ENCODE measurements at regions not wholly inside any gene's neighbourhood (a gene's known extent, or its start where the extent isn't known, plus 50 kb on each side); places are given as distances from the start of the nearest gene placed in this dataset.

DNA sequence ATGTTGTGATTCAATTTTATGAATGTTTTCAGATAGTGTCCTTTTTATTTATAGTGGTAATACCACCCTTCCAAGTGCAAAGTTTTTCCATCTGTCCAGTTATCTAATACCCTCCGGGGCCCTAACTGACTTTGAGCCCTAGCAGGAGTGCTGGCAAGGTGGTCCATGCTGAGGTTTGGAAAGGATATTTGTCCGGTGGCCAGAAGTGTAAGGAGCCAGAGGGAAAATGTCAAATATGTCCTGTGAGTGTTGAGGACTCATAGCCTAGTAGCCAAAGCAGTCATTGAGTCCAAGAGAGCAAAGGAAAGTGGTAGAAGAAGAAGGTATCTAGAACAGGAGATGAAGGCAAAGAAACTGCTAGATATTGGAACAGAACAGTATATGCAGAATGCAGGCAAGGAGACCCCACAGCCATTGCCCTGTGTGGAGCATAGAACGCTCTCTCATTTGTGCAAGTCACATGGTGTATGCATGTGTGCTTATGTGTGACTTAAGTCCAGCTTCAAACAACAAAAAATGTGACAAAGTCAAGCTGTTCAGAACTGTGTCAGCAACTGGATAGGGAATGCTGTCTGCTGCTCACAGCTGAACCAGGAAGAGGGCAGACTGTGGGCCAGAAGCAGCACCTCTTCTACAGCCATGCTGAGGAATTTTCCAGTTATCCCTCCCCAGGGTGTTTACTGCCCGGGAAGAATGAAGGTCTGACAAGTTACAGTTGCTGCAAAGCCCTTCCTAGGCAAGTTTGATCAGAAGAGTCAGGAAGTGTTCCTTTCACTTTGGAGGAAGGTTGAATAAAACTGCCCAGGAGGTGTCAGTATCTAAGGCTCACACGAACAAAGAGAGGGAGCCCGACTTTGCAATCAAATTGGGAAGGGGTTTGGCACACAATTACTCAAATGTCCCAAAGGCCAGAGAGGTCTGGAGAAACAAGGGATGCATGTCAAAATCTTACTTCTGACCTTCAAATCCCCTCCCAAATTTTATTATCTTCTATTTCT is 463.3 kb upstream of the DMAC1 start:
- 64 to 65% methylated on average over 6 of the region's 6 CpGs for WGBS, 2 donors
- Histone ChIP-seq H3K27me3 (no peaks in the 10 kb centered on the region), H3K4me1 (peaks cover 0 to 32% (median 18%) of the 10 kb centered on the region in 4 donors), H3K36me3 (no peaks in the 10 kb centered on the region), H3K27ac (peak overlapping the region in 1 of 4 donors; percentile 30), H3K9me3 (no peaks in the 10 kb centered on the region), H3K4me3 (no peak overlapping the region)
- no peak for TF ChIP-seq POLR2A (IDR thresholded peaks at IDR 0.05)
- no peak for TF ChIP-seq POLR2AphosphoS5 (IDR thresholded peaks at IDR 0.05)
- TF ChIP-seq EP300 (IDR thresholded peaks at IDR 0.05), result no peak
- TF ChIP-seq, protein P1, sequence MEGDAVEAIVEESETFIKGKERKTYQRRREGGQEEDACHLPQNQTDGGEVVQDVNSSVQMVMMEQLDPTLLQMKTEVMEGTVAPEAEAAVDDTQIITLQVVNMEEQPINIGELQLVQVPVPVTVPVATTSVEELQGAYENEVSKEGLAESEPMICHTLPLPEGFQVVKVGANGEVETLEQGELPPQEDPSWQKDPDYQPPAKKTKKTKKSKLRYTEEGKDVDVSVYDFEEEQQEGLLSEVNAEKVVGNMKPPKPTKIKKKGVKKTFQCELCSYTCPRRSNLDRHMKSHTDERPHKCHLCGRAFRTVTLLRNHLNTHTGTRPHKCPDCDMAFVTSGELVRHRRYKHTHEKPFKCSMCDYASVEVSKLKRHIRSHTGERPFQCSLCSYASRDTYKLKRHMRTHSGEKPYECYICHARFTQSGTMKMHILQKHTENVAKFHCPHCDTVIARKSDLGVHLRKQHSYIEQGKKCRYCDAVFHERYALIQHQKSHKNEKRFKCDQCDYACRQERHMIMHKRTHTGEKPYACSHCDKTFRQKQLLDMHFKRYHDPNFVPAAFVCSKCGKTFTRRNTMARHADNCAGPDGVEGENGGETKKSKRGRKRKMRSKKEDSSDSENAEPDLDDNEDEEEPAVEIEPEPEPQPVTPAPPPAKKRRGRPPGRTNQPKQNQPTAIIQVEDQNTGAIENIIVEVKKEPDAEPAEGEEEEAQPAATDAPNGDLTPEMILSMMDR (IDR thresholded peaks at IDR 0.05), result no peak
- no peak for DNase-seq
- intact Hi-C loops (cut with DNase I), result no loop called here

DNA sequence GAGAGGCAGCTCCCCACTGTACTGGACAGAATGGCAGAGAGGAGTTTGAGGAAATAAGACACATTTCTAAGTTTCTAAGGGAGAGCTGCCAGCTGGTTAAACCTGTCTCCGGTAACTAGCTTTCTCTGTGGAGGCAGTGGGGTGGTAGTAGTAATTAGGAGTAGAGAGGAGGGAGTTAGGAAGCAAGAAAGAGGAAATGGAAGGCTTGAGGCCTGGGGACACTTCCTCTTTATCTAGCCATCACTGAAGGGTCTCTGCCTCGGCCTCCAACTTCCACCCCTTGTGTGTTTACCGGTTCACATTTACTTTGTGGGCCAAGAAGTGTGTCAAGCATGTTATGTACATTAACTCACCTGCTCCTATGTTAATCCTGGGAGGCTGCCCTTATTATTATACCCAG is 462.2 kb upstream of the DMAC1 start:
- Histone ChIP-seq H3K27ac (no peak overlapping the region), H3K4me3 (no peak overlapping the region), H3K4me1 (peaks cover 0 to 20% (median 7%) of the 10 kb centered on the region in 4 donors), H3K27me3 (no peaks in the 10 kb centered on the region), H3K9me3 (no peaks in the 10 kb centered on the region), H3K36me3 (no peaks in the 10 kb centered on the region)
- TF ChIP-seq POLR2AphosphoS5 (IDR thresholded peaks at IDR 0.05) (no peak), POLR2A (IDR thresholded peaks at IDR 0.05) (no peak), EP300 (IDR thresholded peaks at IDR 0.05) (no peak)
- TF ChIP-seq, protein P1 (IDR thresholded peaks at IDR 0.05), result no peak
- DNase-seq, result no peak
- intact Hi-C loops (cut with DNase I), result no loop called here
- 77 to 94% methylated on average over 3 of the region's 3 CpGs for WGBS, 2 donors

DNA sequence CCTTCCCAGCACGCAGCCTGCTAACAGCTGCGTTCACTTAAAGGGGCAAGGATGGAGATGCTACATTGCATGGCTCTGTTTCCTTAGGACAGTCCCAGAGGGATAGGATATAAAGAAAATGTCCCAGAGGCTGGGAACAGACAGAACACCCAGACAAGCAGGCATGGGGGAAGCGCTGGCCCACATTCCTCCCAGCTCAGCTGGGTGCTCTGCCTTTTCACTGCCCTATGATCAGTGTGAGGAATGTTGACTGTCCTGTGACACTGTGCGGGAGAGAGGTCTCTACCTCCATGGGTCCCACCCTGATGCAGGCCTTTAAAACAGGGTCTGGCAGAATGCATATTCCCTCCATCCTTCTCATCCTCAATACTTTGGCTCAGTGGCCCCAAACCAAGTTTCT is 459.4 kb upstream of the DMAC1 start:
- H3K4me1 ChIP-seq, result peaks cover 0 to 15% (median 6%) of the 10 kb centered on the region in 4 donors
- DNase-seq, result no peak
- WGBS, 2 donors, result 92 to 94% methylated on average over 4 of the region's 4 CpGs
- H3K4me3 ChIP-seq, result no peak overlapping the region
- intact Hi-C loops (cut with DNase I), result no loop called here
- H3K36me3 ChIP-seq, result no peaks in the 10 kb centered on the region
- H3K9me3 ChIP-seq, result no peaks in the 10 kb centered on the region
- no peak overlapping the region for H3K27ac ChIP-seq
- TF ChIP-seq EP300 (IDR thresholded peaks at IDR 0.05), result no peak
- TF ChIP-seq POLR2A (IDR thresholded peaks at IDR 0.05), result no peak
- no peak for TF ChIP-seq POLR2AphosphoS5 (IDR thresholded peaks at IDR 0.05)
- TF ChIP-seq, protein P1 (IDR thresholded peaks at IDR 0.05), result no peak
- H3K27me3 ChIP-seq, result no peaks in the 10 kb centered on the region

DNA sequence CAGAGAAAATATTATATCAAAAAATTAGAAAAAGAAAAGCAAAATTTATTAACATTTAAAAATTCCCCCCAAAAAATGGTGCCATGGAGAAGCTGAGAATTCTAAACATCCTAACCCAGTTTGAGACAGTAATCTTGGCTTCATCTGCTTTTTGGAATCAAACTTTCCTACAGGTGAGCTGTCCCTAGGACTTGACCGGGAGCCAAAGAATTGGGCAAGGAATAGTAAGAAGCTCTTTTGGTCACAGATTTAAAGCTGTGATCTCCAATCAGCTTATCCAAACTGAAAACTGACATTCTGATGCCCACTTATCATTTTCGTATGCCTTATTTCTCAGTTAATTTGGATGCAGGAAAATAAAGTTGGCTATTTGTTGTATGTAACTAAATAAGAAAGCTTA is 457.3 kb upstream of the DMAC1 start:
- intact Hi-C loops (cut with DNase I), result no loop called here
- no peaks in the 10 kb centered on the region for H3K9me3 ChIP-seq
- H3K27me3 ChIP-seq, result no peaks in the 10 kb centered on the region
- H3K4me1 ChIP-seq, result no peaks in the 10 kb centered on the region
- no peaks in the 10 kb centered on the region for H3K36me3 ChIP-seq
- no peak for DNase-seq
- no peak for TF ChIP-seq EP300 (IDR thresholded peaks at IDR 0.05)
- no peak for TF ChIP-seq POLR2A (IDR thresholded peaks at IDR 0.05)
- TF ChIP-seq, protein P1 (IDR thresholded peaks at IDR 0.05), result no peak
- TF ChIP-seq POLR2AphosphoS5 (IDR thresholded peaks at IDR 0.05), result no peak
- no peak overlapping the region for H3K4me3 ChIP-seq
- 92 to 93% methylated on average over 2 of the region's 2 CpGs for WGBS, 2 donors
- H3K27ac ChIP-seq, result no peak overlapping the region
